GM18519 (cell line): ENCODE measurements at regions not wholly inside any gene's neighbourhood (a gene's known extent, or its start where the extent isn't known, plus 50 kb on each side); places are given as distances from the start of the nearest gene placed in this dataset.
"Not testable (repeated sequence)": the region's sequence is repeated elsewhere in the genome, so short reads cannot be mapped to it uniquely, and the experiment has no call there.

Experiments used
- ATAC-seq: cut with Tn5 transposase; IDR thresholded peaks from one replicate; pipeline ENCODE4 v1.9.1; 2021; ENCODE audit warnings: mild to moderate bottlenecking, moderate library complexity; ENCODE audit not compliant: unreplicated experiment, low FRiP score

DNA sequence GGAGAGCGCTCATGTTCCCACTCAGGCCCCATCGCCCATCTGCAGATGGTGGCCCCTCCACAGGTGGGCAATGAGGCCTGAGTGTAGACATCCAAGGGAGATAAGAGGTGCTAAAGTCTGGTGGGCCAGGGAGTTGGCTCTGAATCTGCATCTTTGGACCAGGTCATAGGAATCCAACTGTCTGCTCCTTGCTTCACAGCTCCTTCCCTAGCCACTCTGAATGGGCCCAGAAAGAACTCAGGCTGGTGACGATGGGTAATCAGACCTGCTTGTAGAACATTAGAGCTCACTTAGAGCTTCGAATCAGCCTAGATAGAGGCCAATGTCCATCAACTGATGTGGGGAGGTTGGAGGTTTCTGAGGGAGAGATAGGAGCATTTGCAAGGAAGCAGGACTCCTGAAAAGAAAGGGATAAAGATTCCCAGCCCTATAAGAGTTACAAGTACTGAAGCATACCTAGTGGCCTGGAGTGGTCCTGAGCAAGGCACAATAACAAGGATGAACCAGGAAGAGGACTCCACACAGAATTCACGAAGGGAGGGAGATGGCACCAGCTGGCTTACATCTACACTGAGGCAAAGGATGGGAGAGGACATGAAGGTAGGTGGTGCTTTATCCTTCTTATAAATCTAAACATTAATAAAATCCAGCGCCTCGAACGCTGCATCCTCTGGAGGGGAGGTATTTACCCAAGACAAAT lies 132.8 kb upstream of the ALDH1B1 start:
- no peak for ATAC-seq

DNA sequence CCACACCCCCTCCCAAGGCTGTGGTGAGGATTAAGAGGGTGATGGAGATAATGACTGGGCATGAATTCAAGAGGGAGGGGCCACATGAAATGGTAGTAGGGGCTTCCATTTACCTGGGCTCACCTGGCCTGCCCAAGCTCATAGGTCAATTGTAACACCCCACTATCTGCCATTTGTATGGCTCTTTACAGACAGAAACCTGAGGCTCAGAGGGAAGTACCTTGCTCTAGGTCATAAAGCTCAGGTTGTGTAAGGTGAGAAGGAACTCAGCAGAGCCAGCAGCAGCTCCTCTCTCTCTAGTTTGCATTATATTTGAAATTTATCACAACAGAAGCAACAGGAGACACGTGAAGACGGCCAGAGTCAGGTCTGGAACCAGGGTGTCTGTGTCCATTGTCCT lies 133.4 kb upstream of the ALDH1B1 start:
- ATAC-seq: no peak

DNA sequence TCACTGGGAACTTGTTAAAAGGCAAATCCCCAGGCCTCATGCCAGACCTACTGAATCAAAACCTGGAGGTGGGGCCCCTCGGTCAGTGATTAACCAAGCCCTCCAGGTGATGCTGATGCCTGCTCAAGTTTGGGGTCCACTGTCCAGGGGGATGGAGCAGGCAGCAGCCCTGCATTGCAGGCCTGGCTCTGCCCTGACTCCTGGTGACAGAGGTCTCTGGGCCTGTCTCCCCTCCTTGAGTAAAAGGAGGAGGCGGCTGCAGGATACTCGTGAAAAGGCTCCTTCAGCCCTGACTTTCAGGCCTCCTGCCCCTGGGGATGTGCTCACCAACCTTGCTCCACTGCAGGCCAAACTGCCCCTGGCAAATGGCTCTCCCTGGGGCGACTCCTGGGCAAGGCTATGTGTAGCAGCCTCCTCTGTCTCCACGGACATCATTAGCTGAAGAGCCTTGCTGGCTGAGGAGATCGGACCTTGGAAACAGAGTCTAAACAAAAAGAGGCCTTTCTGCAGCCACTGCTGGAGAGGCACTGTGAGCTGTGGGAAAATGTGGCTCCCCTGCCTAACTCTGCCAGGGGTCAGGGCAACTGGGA lies 134.8 kb upstream of the ALDH1B1 start:
- ATAC-seq: no peak

- no peak for ATAC-seq
Measured at GRCh38 chr9:38256461-38256860, 136.0 kb upstream of the ALDH1B1 start.

- ATAC-seq: no peak
Measured at GRCh38 chr9:38255599-38255998, 136.9 kb upstream of the ALDH1B1 start.

GRCh38 chr9:38254756-38255155 lies 137.7 kb upstream of the ALDH1B1 start:
- no peak for ATAC-seq

DNA sequence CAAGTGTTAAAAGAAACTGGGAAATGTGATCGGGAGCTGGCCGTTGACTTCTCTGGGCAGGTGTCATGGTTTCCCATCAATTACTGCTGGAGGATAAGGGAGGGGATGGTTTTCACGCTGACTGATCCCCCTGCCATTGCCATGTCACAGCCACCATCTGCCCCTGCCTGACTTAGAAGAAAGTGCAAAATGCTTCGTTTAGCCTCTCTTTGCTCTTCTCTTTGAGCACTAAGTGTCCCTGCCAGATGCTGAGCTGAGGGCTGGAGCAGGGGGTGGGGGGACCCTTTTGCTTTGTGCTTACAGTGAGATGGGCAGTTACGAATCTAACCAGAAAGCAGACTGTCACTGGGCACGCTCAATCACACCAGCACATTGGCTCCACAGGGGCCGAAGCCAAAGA lies 138.4 kb upstream of the ALDH1B1 start:
- ATAC-seq: no peak

DNA sequence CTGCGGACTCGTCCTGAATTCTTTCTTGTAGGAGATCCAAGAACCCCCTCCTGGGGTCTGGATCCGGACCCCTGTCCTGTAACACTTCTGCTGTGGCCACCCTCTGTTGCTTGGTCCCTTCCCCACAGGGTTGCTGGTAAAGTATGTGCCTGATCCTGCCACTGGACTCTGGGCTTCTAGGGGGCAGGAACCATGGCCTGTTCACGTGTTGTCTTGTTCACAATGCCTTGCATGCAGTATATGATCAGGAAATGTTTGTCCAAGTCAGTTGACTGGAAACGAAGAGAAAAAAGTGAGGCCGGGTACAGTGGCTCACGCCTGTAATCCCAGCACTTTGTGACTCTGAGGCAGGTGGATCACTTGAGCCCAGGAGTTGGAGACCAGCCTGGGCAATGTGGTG lies 139.3 kb upstream of the ALDH1B1 start:
- no peak for ATAC-seq

- no peak for ATAC-seq
Measured at GRCh38 chr9:38251036-38251860, 141.3 kb upstream of the ALDH1B1 start.

DNA sequence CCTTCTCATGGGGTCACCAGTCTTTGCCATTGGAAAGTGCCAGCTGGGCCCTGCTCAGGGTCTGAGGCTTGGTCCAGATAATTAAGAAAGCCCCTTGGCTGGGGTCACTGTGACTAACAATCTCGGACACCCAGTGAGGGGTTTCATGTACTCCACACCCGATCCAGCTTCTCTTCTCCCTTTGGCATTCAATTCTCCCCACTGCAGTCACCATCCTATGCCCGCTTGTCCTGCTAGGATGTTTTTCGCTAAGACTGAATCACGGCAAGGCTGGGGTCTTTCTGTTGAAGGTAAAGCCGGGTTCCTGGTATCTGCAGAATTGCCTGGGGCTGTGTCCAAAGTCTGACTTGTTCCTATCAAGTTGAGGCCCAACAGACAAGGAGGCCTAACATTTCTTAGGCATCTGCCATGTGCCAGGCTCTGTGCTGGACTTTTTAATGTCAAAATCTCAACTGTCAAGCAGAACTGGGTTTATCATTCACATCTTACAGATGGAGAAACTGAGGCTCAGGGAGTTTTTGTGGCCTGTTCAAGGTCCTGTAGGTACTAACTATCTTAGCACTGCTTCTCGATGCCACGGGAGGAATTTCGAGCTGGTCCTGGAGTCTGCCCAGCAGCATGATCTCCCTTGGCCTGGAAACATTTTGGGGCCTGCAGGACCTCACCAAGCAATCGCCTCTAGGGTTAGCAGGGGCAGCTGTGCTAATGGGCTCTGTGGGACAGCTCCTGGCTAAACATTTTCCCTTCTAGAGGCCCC lies 142.0 kb upstream of the ALDH1B1 start:
- ATAC-seq: no peak

GRCh38 chr9:38249587-38250210 lies 142.8 kb upstream of the ALDH1B1 start:
- no peak for ATAC-seq

- no peak for ATAC-seq
Measured at GRCh38 chr9:38249049-38249448, 143.5 kb upstream of the ALDH1B1 start.

DNA sequence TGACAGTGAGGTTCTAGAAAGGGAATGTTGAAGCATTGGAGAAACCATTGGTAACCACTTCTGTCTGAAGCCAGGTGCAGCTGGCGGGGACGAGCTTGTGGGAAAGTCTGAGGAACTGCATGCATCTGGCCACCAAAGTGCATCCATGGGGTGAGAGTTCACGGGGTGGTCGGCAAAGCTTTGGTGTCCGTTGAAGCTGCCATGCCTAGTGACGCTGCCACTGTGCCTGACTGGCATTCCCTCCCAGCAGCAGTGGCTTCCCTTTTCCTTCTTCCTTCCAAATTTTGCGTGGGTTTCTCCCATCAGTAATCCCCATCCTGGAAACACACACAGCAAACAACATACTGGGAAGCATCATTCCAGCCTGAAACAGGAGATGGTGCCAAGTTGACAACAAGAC lies 145.7 kb upstream of the ALDH1B1 start:
- ATAC-seq: no peak

DNA sequence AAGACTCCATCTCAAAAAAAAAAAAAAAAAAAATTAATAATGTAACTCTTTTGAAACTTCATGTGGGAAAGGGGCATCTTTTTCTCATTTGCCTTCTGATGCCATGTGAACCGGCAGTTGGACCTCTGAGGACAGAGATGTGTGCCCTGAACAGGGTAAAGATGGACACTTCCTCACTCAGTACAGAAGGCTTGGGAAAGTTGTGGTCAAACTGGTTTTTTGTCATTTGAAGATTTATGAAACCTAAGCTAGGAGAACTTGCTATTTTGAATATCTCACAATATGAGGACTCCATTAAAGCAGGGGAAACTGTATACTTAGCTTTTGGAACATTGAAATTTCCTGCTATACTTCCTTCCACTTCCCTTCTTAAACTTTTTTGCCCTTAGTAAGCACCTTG lies 147.5 kb upstream of the ALDH1B1 start:
- ATAC-seq: no peak

DNA sequence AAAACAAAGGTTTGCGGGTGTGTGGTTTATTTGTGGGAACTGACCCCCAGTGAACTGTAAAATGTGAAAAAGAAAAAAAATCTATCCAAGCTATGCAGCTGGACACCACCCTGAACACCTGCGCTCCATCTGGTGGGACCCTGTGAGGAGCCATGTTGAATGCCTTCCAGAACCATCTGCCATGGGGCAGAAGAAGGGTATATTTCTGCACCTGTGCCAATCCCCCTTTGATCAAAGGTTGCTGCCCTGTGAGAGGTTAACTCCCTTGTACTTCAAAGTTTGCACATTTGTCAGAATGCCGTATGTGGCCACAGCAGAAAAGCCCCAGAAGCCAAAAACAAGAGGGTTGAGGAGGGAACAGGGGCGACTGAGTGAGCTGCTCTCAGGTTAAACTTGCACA lies 148.5 kb upstream of the ALDH1B1 start:
- ATAC-seq: no peak

DNA sequence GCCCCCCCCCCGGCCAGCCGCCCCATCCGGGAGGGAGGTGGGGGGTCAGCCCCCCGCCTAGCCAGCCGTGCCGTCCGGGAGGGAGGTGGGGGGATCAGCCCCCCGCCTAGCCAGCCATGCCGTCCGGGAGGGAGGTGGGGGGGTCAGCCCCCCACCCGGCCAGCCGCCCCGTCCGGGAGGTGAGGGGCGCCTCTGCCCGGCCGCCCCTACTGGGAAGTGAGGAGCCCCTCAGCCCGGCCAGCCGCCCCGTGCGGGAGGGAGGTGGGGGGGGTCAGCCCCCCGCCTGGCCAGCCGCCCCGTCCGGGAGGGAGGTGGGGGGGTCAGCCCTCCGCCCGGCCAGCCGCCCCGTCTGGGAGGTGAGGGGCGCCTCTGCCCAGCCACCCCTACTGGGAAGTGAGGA lies 150.4 kb upstream of the ALDH1B1 start:
- ATAC-seq: not testable (repeated sequence)

DNA sequence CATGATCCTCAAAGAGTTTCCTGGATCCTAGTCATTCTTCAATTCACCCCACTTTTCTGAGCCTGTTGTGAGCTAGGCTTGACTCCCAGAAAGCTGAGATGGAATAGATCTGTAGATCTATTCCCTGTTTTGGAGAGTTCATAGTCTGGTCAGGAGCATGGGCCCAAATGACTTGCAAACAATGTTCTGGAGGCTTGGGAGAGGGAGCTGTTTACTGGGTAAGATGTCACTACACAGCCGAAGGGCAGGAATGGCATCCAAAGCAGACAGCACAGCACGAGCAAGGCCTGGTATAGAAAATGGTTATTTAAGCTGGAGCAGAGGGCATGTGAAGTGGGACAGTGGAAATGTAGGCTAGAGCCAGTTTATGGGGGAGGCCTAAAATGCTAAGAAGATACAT lies 152.5 kb upstream of the ALDH1B1 start:
- no peak for ATAC-seq

- no peak for ATAC-seq
Measured at GRCh38 chr9:38235244-38235643, 157.3 kb upstream of the ALDH1B1 start.

DNA sequence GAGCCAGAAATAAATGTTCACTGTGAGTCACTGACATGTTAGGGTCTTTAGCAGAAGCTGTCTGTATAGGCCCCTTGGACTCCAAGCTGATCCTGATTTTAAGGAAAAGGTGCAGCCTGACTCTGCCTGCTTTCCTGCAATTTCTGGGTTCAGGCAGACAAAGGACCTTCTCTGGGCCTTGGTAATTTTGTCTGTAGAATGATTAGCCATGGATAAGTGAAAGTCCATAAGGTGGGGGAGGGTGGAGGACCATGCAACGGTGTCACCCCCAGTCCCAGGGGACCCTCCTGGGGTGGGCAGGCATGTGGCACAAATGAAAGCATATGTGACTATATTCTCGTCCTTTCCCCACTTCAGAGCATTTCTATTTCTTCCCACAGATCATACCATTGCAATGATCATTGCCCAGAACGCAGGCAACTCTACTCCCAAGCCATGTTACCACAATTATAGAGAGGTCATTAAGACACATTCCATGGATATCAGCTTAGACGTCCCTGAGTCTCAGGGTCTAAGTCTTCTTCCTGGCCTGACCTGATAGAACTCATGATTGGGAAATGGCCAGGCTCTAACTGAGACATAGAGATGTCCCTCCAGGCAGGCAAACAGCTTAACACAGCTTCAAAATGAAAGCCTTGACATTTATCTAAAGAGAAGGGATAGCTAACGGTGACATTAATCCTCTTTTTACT lies 157.9 kb upstream of the ALDH1B1 start:
- ATAC-seq: no peak

- no peak for ATAC-seq
Measured at GRCh38 chr9:38233796-38234355, 158.6 kb upstream of the ALDH1B1 start.
